NCI-H2081 treated with DMSO at 0.1 percent for 48 hours (cell line): ENCODE measurements at regions not wholly inside any gene's neighbourhood (a gene's known extent, or its start where the extent isn't known, plus 50 kb on each side); places are given as distances from the start of the nearest gene placed in this dataset.
"Not testable (repeated sequence)": the region's sequence is repeated elsewhere in the genome, so short reads cannot be mapped to it uniquely, and the experiment has no call there.

ENCODE experiments used
- DNase-seq: peaks from one replicate; lab custom pipeline; 2025; lab: John Stamatoyannopoulos, UW

DNA sequence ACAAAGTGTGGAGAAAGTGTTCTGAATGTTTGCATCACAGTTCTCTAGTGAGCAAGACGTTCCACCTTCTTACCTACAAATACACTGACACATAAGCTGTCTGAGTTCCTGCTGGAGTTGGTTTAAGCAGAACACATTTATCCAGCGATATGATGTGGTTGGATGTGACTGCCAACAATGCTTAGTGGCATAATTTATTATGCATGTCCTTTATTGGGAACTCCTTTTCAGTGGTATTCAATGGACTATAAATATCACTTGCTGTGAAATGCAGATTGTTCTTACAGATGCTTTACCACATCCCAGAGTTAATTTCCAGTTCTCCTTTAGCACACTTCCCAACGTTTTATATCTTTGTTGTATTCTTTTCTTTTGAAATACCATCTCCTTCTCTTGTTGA lies 222.2 kb downstream of the LURAP1L start:
- DNase-seq, result no peak

GRCh38 chr9:13001989-13002580 lies 227.3 kb downstream of the LURAP1L start:
- DNase-seq, result no peak

DNA sequence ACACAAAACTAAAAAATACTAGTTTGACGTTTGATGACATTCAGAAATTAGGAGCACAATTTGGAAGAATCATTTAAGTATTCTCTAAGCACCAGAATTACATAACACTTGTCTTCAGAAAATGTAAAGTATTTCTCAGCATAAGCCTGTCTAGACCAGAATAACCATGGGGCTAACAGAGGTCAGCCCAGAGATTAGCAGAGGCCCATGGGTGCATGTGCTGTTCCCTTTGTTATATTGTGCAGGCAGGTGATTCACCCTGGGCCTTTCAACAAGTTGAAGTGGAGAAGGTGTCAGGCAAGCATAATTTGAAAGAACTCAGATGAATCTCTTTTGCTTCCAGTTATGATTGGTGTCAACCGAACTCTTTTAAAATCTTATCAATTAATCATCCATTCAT lies 227.9 kb downstream of the LURAP1L start:
- no peak for DNase-seq

DNA sequence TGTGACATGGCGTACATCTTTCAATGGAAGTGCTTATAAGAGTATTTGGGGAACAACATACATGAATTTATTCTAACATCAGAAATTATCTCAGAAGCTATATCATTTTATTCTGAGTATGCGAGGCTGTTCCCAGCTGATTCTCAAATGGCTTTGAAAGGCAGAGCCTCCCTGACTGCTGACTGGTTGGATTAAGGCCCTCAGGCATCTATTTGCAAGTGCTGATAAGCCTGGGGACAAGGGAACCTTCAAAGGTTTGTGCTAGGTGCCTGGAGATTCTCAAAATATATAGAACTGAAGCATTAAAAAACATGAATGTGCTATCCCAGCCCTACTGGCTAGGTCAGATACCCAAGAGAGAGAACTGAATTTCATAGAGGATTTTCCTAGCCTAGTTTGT lies 235.1 kb downstream of the LURAP1L start:
- DNase-seq, result no peak

- no peak for DNase-seq
Measured at GRCh38 chr9:13013991-13014883, 239.4 kb downstream of the LURAP1L start.

DNA sequence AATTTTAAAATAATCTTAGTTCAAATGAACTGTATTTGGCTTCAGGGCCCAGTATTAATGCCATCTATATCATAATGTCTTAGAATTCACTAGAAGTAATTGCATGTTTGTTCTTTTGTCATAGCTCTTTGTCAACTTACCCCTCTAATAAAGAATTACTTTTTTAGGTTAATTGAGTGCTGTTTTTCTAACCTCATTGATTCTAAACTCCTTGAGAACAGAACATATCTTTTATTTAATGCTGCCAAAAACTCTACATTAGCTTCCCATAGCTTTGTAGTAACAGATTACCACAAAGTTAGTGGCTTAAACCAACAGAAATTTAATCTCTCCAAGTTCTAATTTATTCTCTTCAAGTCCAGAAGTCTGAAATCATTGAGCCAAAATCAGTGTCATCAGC lies 242.4 kb downstream of the LURAP1L start:
- no peak for DNase-seq

DNA sequence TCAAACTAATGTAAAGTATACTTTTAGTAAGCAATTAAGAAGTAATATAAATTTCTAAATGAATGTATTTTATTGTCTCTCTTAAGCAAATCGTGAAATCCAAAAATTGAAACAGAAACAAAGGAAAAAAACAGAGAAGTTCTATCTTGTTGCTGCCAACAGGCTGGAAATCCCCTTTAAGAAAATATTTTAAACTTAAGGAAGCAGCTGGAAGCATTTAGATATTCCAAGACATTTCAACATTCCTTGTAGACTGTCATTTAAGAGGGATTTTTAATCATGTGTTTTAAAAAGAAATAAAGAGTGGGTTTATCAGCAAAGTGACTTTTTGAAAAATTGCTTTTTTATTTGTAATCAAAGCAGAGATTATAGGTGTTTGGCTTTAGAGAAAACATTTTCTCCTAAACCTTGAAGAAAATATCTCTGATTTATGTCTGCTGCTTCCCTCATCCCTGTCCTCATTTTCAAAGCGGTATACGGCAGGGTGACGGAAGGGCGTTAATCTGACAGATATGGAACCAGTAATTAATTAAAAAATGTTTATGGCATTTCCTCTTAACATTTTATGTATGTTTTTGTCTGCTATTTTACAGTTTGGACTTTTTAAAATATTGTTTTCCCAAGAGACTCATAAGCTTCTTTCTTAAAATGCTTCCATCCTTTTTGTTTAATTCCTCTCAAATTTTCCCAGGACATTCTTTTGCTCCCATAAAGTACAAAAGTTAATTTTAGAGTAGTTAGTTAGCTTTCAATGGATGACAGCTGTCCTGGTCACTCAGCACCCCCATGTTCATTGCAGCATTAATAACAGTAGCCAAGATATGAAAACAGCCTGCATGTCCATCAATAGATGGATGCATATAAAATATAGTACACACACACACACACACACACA lies 245.6 kb downstream of the LURAP1L start:
- no peak for DNase-seq

- no peak for DNase-seq
Measured at GRCh38 chr9:13022756-13023155, 247.9 kb downstream of the LURAP1L start.

DNA sequence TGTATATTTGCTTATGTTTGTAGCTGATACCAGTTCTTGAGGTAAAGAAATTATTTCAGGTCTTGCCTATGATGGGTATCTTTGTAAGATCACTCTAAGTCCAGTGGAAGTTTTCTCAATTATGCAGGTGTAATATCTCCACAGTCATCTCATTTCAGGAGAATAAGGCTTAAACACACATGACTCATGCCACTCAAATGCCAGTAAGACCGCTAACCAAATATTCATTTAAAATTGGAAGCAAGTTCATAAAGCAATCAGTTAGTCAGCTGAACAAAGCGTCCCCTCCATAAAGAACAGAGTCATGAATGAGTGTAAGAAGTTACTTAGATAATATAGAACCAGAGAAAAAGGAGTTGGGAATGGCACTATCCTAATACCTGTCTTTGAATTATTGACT lies 248.7 kb downstream of the LURAP1L start:
- no peak for DNase-seq

GRCh38 chr9:13026956-13027355 lies 252.1 kb downstream of the LURAP1L start:
- no peak for DNase-seq

DNA sequence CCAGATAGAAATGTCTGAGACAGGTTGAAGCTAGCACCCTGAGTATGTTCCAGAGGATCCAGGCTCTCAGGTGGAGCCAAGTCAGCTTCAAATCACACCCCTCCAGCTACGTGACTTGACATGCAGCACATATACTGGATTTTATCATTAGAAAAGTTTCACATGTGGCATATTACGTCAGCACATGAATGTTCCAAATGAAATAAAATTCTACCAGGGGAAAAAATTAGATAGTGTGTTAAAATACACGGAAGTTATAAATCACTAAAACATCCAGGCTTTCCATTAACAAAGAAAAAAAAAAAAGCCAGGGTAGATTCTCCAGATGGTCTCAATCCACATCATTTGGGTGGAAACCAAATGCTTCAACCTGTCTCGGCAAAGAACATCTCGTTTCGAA lies 251.6 kb downstream of the MPDZ start:
- DNase-seq, result no peak

- no peak for DNase-seq
Measured at GRCh38 chr9:13032585-13032984, 246.9 kb downstream of the MPDZ start.

- peak; percentile 84 for DNase-seq
Measured at GRCh38 chr9:13033959-13034693, 245.4 kb downstream of the MPDZ start.

- DNase-seq, result no peak
Measured at GRCh38 chr9:13034694-13035002, 244.8 kb downstream of the MPDZ start.

DNA sequence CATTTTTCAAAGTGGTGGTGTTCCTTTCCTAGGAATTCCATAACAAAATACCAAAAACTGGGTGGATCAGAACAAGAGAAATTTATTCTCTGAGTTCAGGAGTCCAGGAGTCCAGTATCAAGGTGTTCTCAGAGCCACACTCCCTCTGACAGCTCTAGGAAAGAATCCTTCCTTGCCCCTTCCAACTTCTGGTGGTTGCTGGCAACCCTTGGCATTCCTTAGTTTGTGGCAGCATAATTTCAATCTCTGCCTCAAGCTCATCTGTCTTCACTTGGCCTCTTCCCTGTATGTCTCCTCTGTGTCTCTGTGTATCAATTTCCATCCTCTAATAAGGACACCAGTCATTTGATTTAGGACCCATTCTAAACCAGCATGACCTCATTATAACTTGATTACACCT lies 243.7 kb downstream of the MPDZ start:
- no peak for DNase-seq

DNA sequence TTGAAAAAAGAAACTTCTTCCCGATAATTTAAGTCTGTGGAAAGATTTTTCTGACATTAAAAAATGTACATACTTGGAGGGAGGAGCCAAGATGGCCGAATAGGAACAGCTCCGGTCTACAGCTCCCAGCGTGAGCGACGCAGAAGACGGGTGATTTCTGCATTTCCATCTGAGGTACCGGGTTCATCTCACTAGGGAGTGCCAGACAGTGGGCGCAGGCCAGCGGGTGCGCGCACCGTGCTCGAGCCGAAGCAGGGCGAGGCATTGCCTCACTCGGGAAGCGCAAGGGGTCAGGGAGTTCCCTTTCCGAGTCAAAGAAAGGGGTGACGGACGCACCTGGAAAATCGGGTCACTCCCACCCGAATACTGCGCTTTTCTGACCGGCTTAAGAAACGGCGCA lies 241.7 kb downstream of the MPDZ start:
- DNase-seq, result not testable (repeated sequence)

DNA sequence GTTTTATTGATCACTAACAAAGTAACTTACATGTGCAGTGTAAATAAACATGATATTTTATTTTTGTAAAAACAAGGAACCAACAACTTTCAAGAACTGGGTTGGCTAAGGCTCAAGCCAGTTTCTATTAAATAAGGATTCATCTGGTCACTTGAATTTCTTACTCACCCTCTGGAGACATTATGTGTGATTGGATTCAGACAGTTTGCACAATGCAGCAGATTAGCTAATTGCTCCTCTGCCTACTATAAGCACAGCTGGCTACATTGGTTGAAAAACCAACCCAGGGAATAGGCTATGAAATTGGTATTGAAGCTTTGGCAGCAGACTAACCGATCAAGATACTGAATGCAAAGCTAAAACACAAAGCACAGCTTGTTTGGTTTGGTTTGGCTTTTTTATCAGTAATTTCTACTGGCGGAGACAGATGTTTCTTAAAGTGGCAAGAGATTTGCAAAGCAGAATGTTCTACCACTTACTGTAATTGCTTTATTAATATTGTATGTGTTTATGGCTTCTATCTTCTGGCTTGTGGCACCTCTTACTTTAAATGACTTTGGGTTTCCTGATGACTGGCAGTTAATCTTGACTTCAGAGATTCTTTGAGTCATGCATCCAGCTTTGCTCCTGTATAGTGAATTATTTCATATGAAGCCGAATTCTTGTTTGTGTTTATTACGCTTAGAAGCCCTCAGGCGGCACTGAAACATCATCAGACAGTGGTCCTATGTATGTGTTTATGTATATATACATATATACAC lies 231.5 kb downstream of the MPDZ start:
- no peak for DNase-seq

GRCh38 chr9:13049223-13049622 lies 230.3 kb downstream of the MPDZ start:
- peak; percentile 86 for DNase-seq

DNA sequence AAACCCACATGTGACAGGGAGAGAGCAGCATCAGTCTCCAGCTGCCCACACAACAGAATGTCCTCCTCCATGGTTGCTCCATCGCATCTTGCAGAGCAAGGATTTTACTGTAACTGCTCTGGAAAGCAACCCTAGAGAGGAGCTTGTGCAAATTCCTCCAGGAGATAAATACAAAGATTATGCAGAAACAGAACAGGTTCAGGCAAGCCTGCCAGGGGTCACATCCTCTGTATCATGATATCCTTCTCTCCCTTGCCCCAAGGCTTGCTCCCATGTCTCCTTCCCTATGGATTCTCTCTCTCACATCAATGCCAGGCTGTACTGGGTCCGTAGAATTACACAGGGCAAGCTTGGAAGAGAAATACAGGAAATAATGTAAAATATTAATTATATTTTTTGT lies 226.0 kb downstream of the MPDZ start:
- DNase-seq, result no peak

GRCh38 chr9:13054389-13054788 lies 225.1 kb downstream of the MPDZ start:
- DNase-seq, result no peak
